GM12878 (cell line): ENCODE measurements at regions not wholly inside any gene's neighbourhood (a gene's known extent, or its start where the extent isn't known, plus 50 kb on each side); places are given as distances from the start of the nearest gene placed in this dataset.

Experiments
- ATAC-seq: fragments of 200-7000 bp; cut with Tn5 transposase; 3 replicates; pipeline ENCODE4 v1.9.1; 2020; ENCODE audit warnings: mild to moderate bottlenecking, moderate library complexity
- BruUV-seq: library from RNA; stranded (reverse); fragments of 400-500 nt; replicated peaks from 2 replicates; lab custom pipeline; 2021; lab: Mats Ljungman, UMichigan
- CTCF ChIA-PET: fragments of 300-600 bp; sonication (Branson Sonifier 250); formaldehyde crosslinking; extraction: SDS; loops from one replicate; lab custom pipeline; 2021; ENCODE audit warnings: inconsistent platforms; lab: Yijun Ruan, JAX
- POLR2A ChIA-PET: fragments of 350-600 bp; formaldehyde crosslinking; extraction: SDS; loops from one replicate; lab custom pipeline; 2021; ENCODE audit warnings: inconsistent platforms; lab: Charles Lee
- RAD21 ChIA-PET: fragments of 300-600 bp; sonication (Branson Sonifier 250); formaldehyde crosslinking; loops from one replicate; lab custom pipeline; 2023; ENCODE audit warnings: antibody characterized with exemption; ENCODE audit not compliant: unreplicated experiment; lab: Charles Lee
- SMC1A ChIA-PET: fragments of 300-600 bp; sonication (Branson Sonifier 250); formaldehyde crosslinking; loops from one replicate; lab custom pipeline; 2023; ENCODE audit not compliant: unreplicated experiment, uncharacterized antibody; lab: Charles Lee
- DNase-seq: peaks from one replicate; pipeline ENCODE4 v3.0.0-alpha.2; 2011; ENCODE audit warnings: low read depth, low spot score
- FAIRE-seq: peaks from 3 replicates; lab custom pipeline; 2011; peaks lifted over from hg19 to GRCh38; lab: Jason Lieb, UNC
- H2AFZ ChIP-seq: 2 replicates; pipeline ENCODE4 v1.6.0; 2011; ENCODE audit warnings: low read depth, low read length, control low read depth; ENCODE audit not compliant: control insufficient read depth
- H3K27ac ChIP-seq: 2 replicates; pipeline ENCODE4 v1.5.1; 2011; ENCODE audit warnings: control low read depth; ENCODE audit not compliant: control insufficient read depth, insufficient read depth
- H3K27me3 ChIP-seq, 2 experiments: replicated peaks in 1 of 2; 2 replicates each; pipeline versions ENCODE4 v1.6.0 to v1.6.1; 2011; ENCODE audit warnings: low read length in 1 of 2; ENCODE audit not compliant: control insufficient read depth in 2 of 2, insufficient read depth in 2 of 2
- H3K36me3 ChIP-seq, 2 experiments: 2 replicates each; pipeline ENCODE4 v1.5.1; 2011; ENCODE audit warnings: low read length in 1 of 2; ENCODE audit not compliant: control insufficient read depth in 2 of 2, insufficient read depth in 2 of 2
- H3K4me1 ChIP-seq: 2 replicates; pipeline ENCODE4 v1.6.1; 2011; ENCODE audit warnings: mild to moderate bottlenecking, low read length, moderate library complexity, mixed read lengths; ENCODE audit not compliant: control insufficient read depth, insufficient read depth
- H3K4me2 ChIP-seq: 2 replicates; pipeline ENCODE4 v1.6.0; 2011; ENCODE audit warnings: control low read depth; ENCODE audit not compliant: control insufficient read depth, insufficient read depth
- H3K4me3 ChIP-seq: fragments of 200-600 bp; sonication (generic); 2 replicates; pipeline ENCODE4 v1.5.1; 2016
- H3K79me2 ChIP-seq: 2 replicates; pipeline ENCODE4 v1.6.0; 2011; ENCODE audit warnings: low read length; ENCODE audit not compliant: control insufficient read depth, insufficient read depth
- H3K9ac ChIP-seq: 2 replicates; pipeline ENCODE4 v1.8.0; 2011; ENCODE audit warnings: low read length, control low read depth, mixed read lengths; ENCODE audit not compliant: control insufficient read depth, insufficient read depth
- H3K9me3 ChIP-seq: replicated peaks from 3 replicates; pipeline ENCODE4 v1.5.1; 2011; ENCODE audit warnings: mild to moderate bottlenecking, low read length; ENCODE audit not compliant: control insufficient read depth, insufficient read depth
- H4K20me1 ChIP-seq: 2 replicates; pipeline ENCODE4 v1.6.0; 2011; ENCODE audit not compliant: control insufficient read depth, insufficient read depth
- ATF3 ChIP-seq: IDR thresholded peaks from 2 replicates; pipeline ENCODE4 v1.6.1; 2011; ENCODE audit warnings: low read depth, mild to moderate bottlenecking, low read length, moderate library complexity, borderline replicate concordance; ENCODE audit errors: extremely low read depth
- CBFB ChIP-seq: IDR thresholded peaks from 2 replicates; pipeline ENCODE4 v1.6.1; 2016; ENCODE audit warnings: antibody characterized with exemption, low read depth
- CEBPZ ChIP-seq: fragments of 150-350 bp; IDR thresholded peaks from 2 replicates; pipeline ENCODE4 v1.6.1; 2016; ENCODE audit warnings: low read depth, low read length
- CTCF ChIP-seq, 3 experiments: IDR thresholded peaks in 2 of 3; conservative IDR thresholded peaks in 1 of 3; 2 replicates each; pipeline ENCODE4 v1.5.1; 2011; ENCODE audit warnings: low read depth in 3 of 3, low read length in 3 of 3, mild to moderate bottlenecking in 3 of 3, control low read depth in 2 of 3, moderate library complexity in 2 of 3, inconsistent platforms in 1 of 3, mixed read lengths in 1 of 3; ENCODE audit not compliant: control insufficient read depth in 2 of 3, insufficient read depth in 1 of 3; ENCODE audit errors: extremely low read depth in 1 of 3
- EED ChIP-seq: sonication (generic); IDR thresholded peaks from 2 replicates; pipeline ENCODE4 v1.6.1; 2016; ENCODE audit warnings: antibody characterized with exemption, low read depth
- EZH2 ChIP-seq: IDR thresholded peaks from 2 replicates; pipeline ENCODE4 v1.6.1; 2012; ENCODE audit warnings: low read depth, mild to moderate bottlenecking, control low read depth, inconsistent platforms, low read length, borderline replicate concordance; ENCODE audit not compliant: control insufficient read depth
- HDAC2 ChIP-seq: fragments of 200-600 bp; sonication (generic); IDR thresholded peaks from 2 replicates; pipeline ENCODE4 v1.6.1; 2017
- KLF5 ChIP-seq: fragments of 450-650 bp; IDR thresholded peaks from 2 replicates; pipeline ENCODE4 v1.6.1; 2014; ENCODE audit warnings: mild to moderate bottlenecking; ENCODE audit not compliant: partially characterized antibody
- MTA3 ChIP-seq: IDR thresholded peaks from 2 replicates; pipeline ENCODE4 v1.6.1; 2012; ENCODE audit warnings: low read length, inconsistent platforms, borderline replicate concordance
- MXI1 ChIP-seq: fragments of 150-350 bp; IDR thresholded peaks from 2 replicates; pipeline ENCODE4 v1.6.1; 2011; ENCODE audit warnings: low read depth, mild to moderate bottlenecking, inconsistent platforms, low read length, improper control_type of control experiment
- MYB ChIP-seq: fragments of 150-350 bp; IDR thresholded peaks from 2 replicates; pipeline ENCODE4 v1.6.1; 2014; ENCODE audit warnings: mild to moderate bottlenecking, low read depth, low read length, borderline replicate concordance
- NFYA ChIP-seq: IDR thresholded peaks from 2 replicates; pipeline ENCODE4 v1.6.1; 2011; ENCODE audit warnings: low read depth, mild to moderate bottlenecking, low read length, improper control_type of control experiment, borderline replicate concordance
- SMC3 ChIP-seq: IDR thresholded peaks from 2 replicates; pipeline ENCODE4 v1.6.1; 2011; ENCODE audit warnings: low read length, improper control_type of control experiment, borderline replicate concordance
- SP1 ChIP-seq: IDR thresholded peaks from one replicate; pipeline ENCODE4 v1.6.1; 2011; ENCODE audit warnings: low read depth, low read length
- SREBF1 ChIP-seq: IDR thresholded peaks from 2 replicates; pipeline ENCODE4 v1.6.1; 2012; ENCODE audit warnings: mild to moderate bottlenecking, low read length
- WGBS: methylation state at CpG from one replicate; pipeline ENCODE4 v1.1.6; 2016; ENCODE audit warnings: low lambda C conversion rate; ENCODE audit not compliant: insufficient replicate concordance, insufficient coverage; ENCODE audit errors: missing lambda C conversion rate; 5-methylcytosine and 5-hydroxymethylcytosine counted together
- in situ Hi-C: fragments of 300-500 bp; cut with MboI; formaldehyde crosslinking; loops from 9 replicates; pipeline ENCODE4 v1.14.3; 2018; ENCODE audit warnings: mixed read lengths
- intact Hi-C: fragments of 100-400 bp; cut with micrococcal nuclease; formaldehyde crosslinking; loops from one replicate; pipeline ENCODE4 v1.14.2; 2022; ENCODE audit not compliant: unreplicated experiment

- Histone ChIP-seq H3K4me2 (no peak overlapping the region), H3K9ac (no peak overlapping the region), H3K9me3 (no peaks in the 10 kb centered on the region), H4K20me1 (no peaks in the 10 kb centered on the region), H3K27me3 (no peaks in the 10 kb centered on the region), H2AFZ (no peak overlapping the region), H3K36me3 (no peaks in the 10 kb centered on the region), H3K4me1 (no peaks in the 10 kb centered on the region), H3K4me3 (no peak overlapping the region), H3K27ac (no peak overlapping the region), H3K79me2 (no peaks in the 10 kb centered on the region)
- in situ Hi-C loops (no loop called here), intact Hi-C loops (no loop called here)
- FAIRE-seq (no peak), DNase-seq (no peak), ATAC-seq (no peak)
- ChIA-PET POLR2A (no interaction called here), RAD21 (no interaction called here), SMC1A (no interaction called here), CTCF (no interaction called here)
- no TSS peak for BruUV-seq
- WGBS: 12% methylated on average over 3 of the region's 3 CpGs
- TF ChIP-seq MYB: no peak
- TF ChIP-seq CEBPZ: no peak
- no peak for TF ChIP-seq MXI1
- no peak for TF ChIP-seq KLF5
- no peak for TF ChIP-seq SP1
- no peak for TF ChIP-seq EED
- TF ChIP-seq SMC3: no peak
- no peak for TF ChIP-seq CTCF (IDR thresholded peaks at IDR 0.05 in 2 of 3, conservative IDR thresholded peaks at IDR 0.05 in 1 of 3; ENCODE audit: control insufficient read depth in 2 of 3, extremely low read depth in 1 of 3, insufficient read depth in 1 of 3, low read depth in 3 of 3, low read length in 3 of 3)
- no peak for TF ChIP-seq NFYA
- no peak for TF ChIP-seq CBFB
- no peak for TF ChIP-seq SREBF1
- TF ChIP-seq MTA3: no peak
- no peak for TF ChIP-seq EZH2
- TF ChIP-seq HDAC2: no peak
- TF ChIP-seq ATF3: no peak
Observed at GRCh38 chr2:129437725-129438124, 541.7 kb upstream of the RAB6C start.
